A549 (cell line): ENCODE measurements at regions not wholly inside any gene's neighbourhood (a gene's known extent, or its start where the extent isn't known, plus 50 kb on each side); places are given as distances from the start of the nearest gene placed in this dataset.

Experiments used
- ATAC-seq, 2 experiments: fragments of 200-7000 bp in 1 of 2; fragments of >200 bp in 1 of 2; cut with Nextera tagmentation in 1 of 2; cut with Tn5 transposase in 1 of 2; 3 replicates each; pipeline versions ENCODE4 v1.8.0 to v1.9.1; 2018 to 2020; ENCODE audit warnings: mild to moderate bottlenecking in 1 of 2, moderate library complexity in 1 of 2
- CTCF ChIA-PET: fragments of 300-600 bp; sonication (Branson Sonifier 250); formaldehyde crosslinking; extraction: SDS; loops from one replicate; lab custom pipeline; 2021; ENCODE audit warnings: antibody characterized with exemption, inconsistent platforms; lab: Yijun Ruan, JAX
- POLR2A ChIA-PET: fragments of 350-600 bp; formaldehyde crosslinking; extraction: SDS; loops from one replicate; lab custom pipeline; 2021; ENCODE audit warnings: antibody characterized with exemption, inconsistent platforms; lab: Yijun Ruan, JAX
- DNase-seq, 2 experiments: peaks; one replicate each; pipeline versions ENCODE4 v3.0.0 to v3.0.0-alpha.2; 2011 to 2016; ENCODE audit warnings: low read depth in 1 of 2, low spot score in 1 of 2
- FAIRE-seq: peaks from 2 replicates; lab custom pipeline; 2011; peaks lifted over from hg19 to GRCh38; lab: Jason Lieb, UNC
- H3K27ac ChIP-seq, 2 experiments: fragments of >200 bp; sonication (Bioruptor Twin); formaldehyde crosslinking; 3 replicates each; pipeline ENCODE4 v1.5.1; 2016 to 2017
- H3K4me1 ChIP-seq: fragments of >200 bp; sonication (Bioruptor Twin); formaldehyde crosslinking; 3 replicates; pipeline ENCODE4 v1.6.1; 2016
- H3K4me2 ChIP-seq: fragments of >200 bp; sonication (Bioruptor Twin); formaldehyde crosslinking; 3 replicates; pipeline ENCODE4 v1.6.1; 2016
- H3K4me3 ChIP-seq: fragments of >200 bp; sonication (Bioruptor Twin); formaldehyde crosslinking; 3 replicates; pipeline ENCODE4 v1.5.1; 2016
- H3K9me3 ChIP-seq: fragments of >200 bp; sonication (Bioruptor Twin); formaldehyde crosslinking; 3 replicates; pipeline ENCODE4 v1.6.1; 2016
- ATOH8 ChIP-seq: fragments of 250-450 bp; sonication (Bioruptor Pico); IDR thresholded peaks from 2 replicates; pipeline ENCODE4 v1.5.0; 2020; ENCODE audit warnings: low read depth, mild to moderate bottlenecking, moderate library complexity
- BCL3 ChIP-seq: fragments of >200 bp; sonication (Bioruptor Twin); formaldehyde crosslinking; IDR thresholded peaks from 3 replicates; pipeline ENCODE4 v1.6.1; 2016
- BHLHE40 ChIP-seq: IDR thresholded peaks from 2 replicates; pipeline ENCODE4 v1.6.1; 2012; ENCODE audit warnings: low read depth, low read length, inconsistent platforms
- E2F6 ChIP-seq: IDR thresholded peaks from 2 replicates; pipeline ENCODE4 v1.6.1; 2012; ENCODE audit warnings: low read depth, borderline replicate concordance
- EHMT2 ChIP-seq: fragments of 200-600 bp; sonication (generic); IDR thresholded peaks from 2 replicates; pipeline ENCODE4 v1.6.1; 2016; ENCODE audit warnings: antibody characterized with exemption, low read depth, mild to moderate bottlenecking, moderate library complexity
- ESRRA ChIP-seq: fragments of 150-350 bp; IDR thresholded peaks from 2 replicates; pipeline ENCODE4 v1.6.1; 2014; ENCODE audit warnings: mild to moderate bottlenecking, low read length, borderline replicate concordance
- FOSB ChIP-seq: fragments of 250-450 bp; sonication (Bioruptor Pico); IDR thresholded peaks from 2 replicates; pipeline ENCODE4 v1.5.0; 2020; ENCODE audit warnings: mild to moderate bottlenecking, moderate library complexity
- HDAC2 ChIP-seq: fragments of 200-600 bp; sonication (generic); IDR thresholded peaks from 2 replicates; pipeline ENCODE4 v1.6.1; 2016
- HEYL ChIP-seq: fragments of 250-450 bp; sonication (Bioruptor Pico); IDR thresholded peaks from 2 replicates; pipeline ENCODE4 v1.8.0; 2021; ENCODE audit warnings: mild to moderate bottlenecking, moderate library complexity
- JUN ChIP-seq, 2 experiments: fragments of >200 bp; sonication (Bioruptor Twin); formaldehyde crosslinking; IDR thresholded peaks; 2 replicates in 1 of 2; 3 replicates in 1 of 2; pipeline ENCODE4 v1.6.1; 2016 to 2017
- JUNB ChIP-seq: fragments of >200 bp; sonication (Bioruptor Twin); formaldehyde crosslinking; IDR thresholded peaks from 2 replicates; pipeline ENCODE4 v1.6.1; 2016
- KDM1A ChIP-seq: fragments of 200-600 bp; sonication (generic); IDR thresholded peaks from 2 replicates; pipeline ENCODE4 v1.6.1; 2016; ENCODE audit warnings: low read depth, mild to moderate bottlenecking
- MAX ChIP-seq: IDR thresholded peaks from 2 replicates; pipeline ENCODE4 v1.6.1; 2012
- NFE2L2 ChIP-seq: fragments of 150-350 bp; conservative IDR thresholded peaks from 2 replicates; pipeline ENCODE4 v1.6.1; 2014; ENCODE audit warnings: low read length
- NR3C1 ChIP-seq: fragments of >200 bp; sonication (Bioruptor Twin); formaldehyde crosslinking; IDR thresholded peaks from 3 replicates; pipeline ENCODE4 v1.6.1; 2017
- POLR2AphosphoS2 ChIP-seq: conservative IDR thresholded peaks from 2 replicates; pipeline ENCODE4 v1.6.1; 2012; ENCODE audit warnings: low read length, improper control_type of control experiment, inconsistent platforms
- REST ChIP-seq: fragments of 200-600 bp; sonication (generic); IDR thresholded peaks from 2 replicates; pipeline ENCODE4 v1.6.1; 2016; ENCODE audit warnings: antibody characterized with exemption, mild to moderate bottlenecking, moderate library complexity
- RFX5 ChIP-seq: fragments of 450-650 bp; IDR thresholded peaks from 2 replicates; pipeline ENCODE4 v1.7.1; 2014; ENCODE audit warnings: antibody characterized with exemption, mild to moderate bottlenecking, moderate library complexity
- SMC3 ChIP-seq: fragments of >200 bp; sonication (Bioruptor Twin); formaldehyde crosslinking; IDR thresholded peaks from 3 replicates; pipeline ENCODE4 v1.6.1; 2018; ENCODE audit warnings: inconsistent platforms
- TP53 ChIP-seq: fragments of 250-450 bp; sonication (Bioruptor Pico); IDR thresholded peaks from 2 replicates; pipeline ENCODE4 v1.5.0; 2021; ENCODE audit warnings: mild to moderate bottlenecking, moderate library complexity
- ZNF302 ChIP-seq: fragments of 250-450 bp; sonication (Bioruptor Pico); IDR thresholded peaks from 2 replicates; pipeline ENCODE4 v1.9.0; 2021; ENCODE audit warnings: inconsistent platforms, mild to moderate bottlenecking, moderate library complexity
- WGBS: methylation state at CpG from one replicate; pipeline ENCODE4 v1.1.6; 2017; ENCODE audit errors: missing lambda C conversion rate; 5-methylcytosine and 5-hydroxymethylcytosine counted together
- TF ChIP-seq, protein P1 (sequence below): fragments of >200 bp; sonication (Bioruptor Twin); formaldehyde crosslinking; IDR thresholded peaks from 3 replicates; pipeline ENCODE4 v1.5.1; 2016
- TF ChIP-seq, protein P2 (sequence below): fragments of 250-450 bp; sonication (Bioruptor Pico); IDR thresholded peaks from 2 replicates; pipeline ENCODE4 v1.5.0; 2021; ENCODE audit warnings: mild to moderate bottlenecking, moderate library complexity, borderline replicate concordance
- TF ChIP-seq, protein P3 (sequence below): fragments of 450-650 bp; IDR thresholded peaks from 2 replicates; pipeline ENCODE4 v1.6.1; 2014; ENCODE audit warnings: antibody characterized with exemption

- peaks cover 4% of the 10 kb centered on the region; the same call in 1 of the 3 replicates for H3K9me3 ChIP-seq
- no peak for ATAC-seq
- no peak overlapping the region for H3K4me2 ChIP-seq
- POLR2A ChIA-PET, result no interaction called here
- H3K4me1 ChIP-seq, result no peaks in the 10 kb centered on the region
- H3K4me3 ChIP-seq, result no peak overlapping the region
- TF ChIP-seq JUN (IDR thresholded peaks at IDR 0.05) (no peak), POLR2AphosphoS2 (no peak), NFE2L2 (no peak), ZNF302 (CRISPR knock-in tag) (no peak), FOSB (CRISPR knock-in tag) (no peak), TP53 (CRISPR knock-in tag) (no peak), JUNB (no peak), RFX5 (no peak), HDAC2 (no peak), NR3C1 (no peak), ESRRA (no peak), BHLHE40 (no peak), SMC3 (no peak)
- TF ChIP-seq, protein P1, sequence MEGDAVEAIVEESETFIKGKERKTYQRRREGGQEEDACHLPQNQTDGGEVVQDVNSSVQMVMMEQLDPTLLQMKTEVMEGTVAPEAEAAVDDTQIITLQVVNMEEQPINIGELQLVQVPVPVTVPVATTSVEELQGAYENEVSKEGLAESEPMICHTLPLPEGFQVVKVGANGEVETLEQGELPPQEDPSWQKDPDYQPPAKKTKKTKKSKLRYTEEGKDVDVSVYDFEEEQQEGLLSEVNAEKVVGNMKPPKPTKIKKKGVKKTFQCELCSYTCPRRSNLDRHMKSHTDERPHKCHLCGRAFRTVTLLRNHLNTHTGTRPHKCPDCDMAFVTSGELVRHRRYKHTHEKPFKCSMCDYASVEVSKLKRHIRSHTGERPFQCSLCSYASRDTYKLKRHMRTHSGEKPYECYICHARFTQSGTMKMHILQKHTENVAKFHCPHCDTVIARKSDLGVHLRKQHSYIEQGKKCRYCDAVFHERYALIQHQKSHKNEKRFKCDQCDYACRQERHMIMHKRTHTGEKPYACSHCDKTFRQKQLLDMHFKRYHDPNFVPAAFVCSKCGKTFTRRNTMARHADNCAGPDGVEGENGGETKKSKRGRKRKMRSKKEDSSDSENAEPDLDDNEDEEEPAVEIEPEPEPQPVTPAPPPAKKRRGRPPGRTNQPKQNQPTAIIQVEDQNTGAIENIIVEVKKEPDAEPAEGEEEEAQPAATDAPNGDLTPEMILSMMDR, result no peak
- TF ChIP-seq, protein P2, sequence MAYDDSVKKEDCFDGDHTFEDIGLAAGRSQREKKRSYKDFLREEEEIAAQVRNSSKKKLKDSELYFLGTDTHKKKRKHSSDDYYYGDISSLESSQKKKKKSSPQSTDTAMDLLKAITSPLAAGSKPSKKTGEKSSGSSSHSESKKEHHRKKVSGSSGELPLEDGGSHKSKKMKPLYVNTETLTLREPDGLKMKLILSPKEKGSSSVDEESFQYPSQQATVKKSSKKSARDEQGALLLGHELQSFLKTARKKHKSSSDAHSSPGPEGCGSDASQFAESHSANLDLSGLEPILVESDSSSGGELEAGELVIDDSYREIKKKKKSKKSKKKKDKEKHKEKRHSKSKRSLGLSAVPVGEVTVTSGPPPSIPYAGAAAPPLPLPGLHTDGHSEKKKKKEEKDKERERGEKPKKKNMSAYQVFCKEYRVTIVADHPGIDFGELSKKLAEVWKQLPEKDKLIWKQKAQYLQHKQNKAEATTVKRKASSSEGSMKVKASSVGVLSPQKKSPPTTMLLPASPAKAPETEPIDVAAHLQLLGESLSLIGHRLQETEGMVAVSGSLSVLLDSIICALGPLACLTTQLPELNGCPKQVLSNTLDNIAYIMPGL (CRISPR knock-in tag), result no peak
- WGBS, result 5% methylated on average over 5 of the region's 5 CpGs
- no peak overlapping the region for H3K27ac ChIP-seq
- no peak for DNase-seq
- CTCF ChIA-PET, result no interaction called here
- FAIRE-seq, result no peak
Measured at GRCh38 chr2:14750433-14750832, 117.9 kb downstream of the LRATD1 start.

DNA sequence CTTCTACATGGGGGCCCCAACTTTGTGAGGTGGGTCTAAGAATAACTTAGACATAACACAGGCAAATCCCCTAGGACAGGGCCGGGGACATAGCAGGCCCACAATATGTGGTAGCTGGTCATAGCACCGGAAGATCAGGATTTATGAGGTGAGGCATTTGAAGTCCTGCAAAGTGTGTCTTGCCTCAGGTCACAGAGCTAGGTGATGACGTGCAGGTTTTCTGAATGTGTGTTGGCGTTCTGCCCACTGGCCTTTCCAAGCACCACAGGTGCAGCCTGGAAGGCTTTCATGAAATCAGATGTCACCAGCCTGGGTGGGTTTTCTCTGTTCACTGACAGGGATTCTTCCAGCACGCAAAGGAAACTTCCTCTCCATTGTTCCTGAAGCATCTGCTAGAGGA, 119.1 kb downstream of the LRATD1 start:
- ATAC-seq (no peak), DNase-seq (no peak), FAIRE-seq (no peak)
- Histone ChIP-seq H3K9me3 (peaks cover 3% of the 10 kb centered on the region; the same call in 1 of the 3 replicates), H3K4me1 (no peaks in the 10 kb centered on the region), H3K4me2 (no peak overlapping the region), H3K4me3 (no peak overlapping the region), H3K27ac (no peak overlapping the region)
- 20% methylated on average over 5 of the region's 5 CpGs for WGBS
- ChIA-PET POLR2A (no interaction called here), CTCF (no interaction called here)
- TF ChIP-seq, protein P3, sequence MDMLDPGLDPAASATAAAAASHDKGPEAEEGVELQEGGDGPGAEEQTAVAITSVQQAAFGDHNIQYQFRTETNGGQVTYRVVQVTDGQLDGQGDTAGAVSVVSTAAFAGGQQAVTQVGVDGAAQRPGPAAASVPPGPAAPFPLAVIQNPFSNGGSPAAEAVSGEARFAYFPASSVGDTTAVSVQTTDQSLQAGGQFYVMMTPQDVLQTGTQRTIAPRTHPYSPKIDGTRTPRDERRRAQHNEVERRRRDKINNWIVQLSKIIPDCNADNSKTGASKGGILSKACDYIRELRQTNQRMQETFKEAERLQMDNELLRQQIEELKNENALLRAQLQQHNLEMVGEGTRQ, result no peak
- TF ChIP-seq KDM1A, result no peak
- TF ChIP-seq, protein P1, result no peak
- no peak for TF ChIP-seq BCL3
- no peak for TF ChIP-seq HEYL (CRISPR knock-in tag)
- TF ChIP-seq FOSB (CRISPR knock-in tag), result no peak
- no peak for TF ChIP-seq ATOH8 (CRISPR knock-in tag)
- no peak for TF ChIP-seq SMC3
- no peak for TF ChIP-seq E2F6
- no peak for TF ChIP-seq REST
- TF ChIP-seq MAX, result no peak
- TF ChIP-seq EHMT2, result no peak
- TF ChIP-seq HDAC2, result no peak
